Skeletal muscle satellite cell (primary cell): ENCODE measurements at regions not wholly inside any gene's neighbourhood (a gene's known extent, or its start where the extent isn't known, plus 50 kb on each side); places are given as distances from the start of the nearest gene placed in this dataset.
"Not testable (repeated sequence)": the region's sequence is repeated elsewhere in the genome, so short reads cannot be mapped to it uniquely, and the experiment has no call there.

Source experiments
- H3K27me3 ChIP-seq: 2 replicates; pipeline ENCODE4 v1.7.0; 2013; ENCODE audit warnings: low read length; ENCODE audit not compliant: control insufficient read depth, insufficient read depth
- H3K36me3 ChIP-seq: 2 replicates; pipeline ENCODE4 v1.7.0; 2013; ENCODE audit warnings: mild to moderate bottlenecking, control low read depth, low read length; ENCODE audit not compliant: insufficient read depth
- H3K4me1 ChIP-seq: 2 replicates; pipeline ENCODE4 v1.7.0; 2013; ENCODE audit warnings: low read length; ENCODE audit not compliant: control insufficient read depth, insufficient read depth
- H3K4me2 ChIP-seq: 2 replicates; pipeline ENCODE4 v1.7.0; 2013; ENCODE audit warnings: mild to moderate bottlenecking, low read length
- H3K4me3 ChIP-seq: 2 replicates; pipeline ENCODE4 v1.7.0; 2013; ENCODE audit warnings: low read length
- H3K9ac ChIP-seq: 2 replicates; pipeline ENCODE4 v1.7.0; 2013; ENCODE audit warnings: mild to moderate bottlenecking, low read depth, low read length, moderate library complexity
- H3K9me3 ChIP-seq: replicated peaks from 2 replicates; pipeline ENCODE4 v1.7.0; 2013; ENCODE audit warnings: mild to moderate bottlenecking, control low read depth, low read length

DNA sequence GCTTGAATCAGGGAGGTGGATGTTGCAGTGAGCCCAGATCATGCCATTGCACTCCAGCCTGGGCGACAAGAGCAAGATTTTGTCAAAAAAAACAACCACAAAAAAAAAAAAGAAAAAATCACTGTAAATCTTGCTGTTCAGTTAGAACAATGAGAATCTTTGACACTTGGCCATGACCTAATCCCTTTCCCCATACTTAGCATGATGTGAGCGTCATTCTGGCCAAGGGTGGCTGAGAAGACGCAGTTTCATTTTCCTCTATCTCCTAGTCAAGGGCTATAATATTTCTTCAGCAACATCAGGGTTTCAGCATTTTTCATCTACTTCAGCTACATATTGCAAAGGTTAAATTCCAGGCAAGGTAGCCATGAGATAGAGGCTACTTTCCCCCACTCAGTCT is 599.4 kb upstream of the MDGA2 start:
- no peak overlapping the region for H3K4me3 ChIP-seq
- no peak overlapping the region for H3K4me2 ChIP-seq
- no peaks in the 10 kb centered on the region for H3K27me3 ChIP-seq
- no peaks in the 10 kb centered on the region for H3K4me1 ChIP-seq
- no peak overlapping the region for H3K9ac ChIP-seq
- no peaks in the 10 kb centered on the region for H3K9me3 ChIP-seq
- H3K36me3 ChIP-seq: no peaks in the 10 kb centered on the region

DNA sequence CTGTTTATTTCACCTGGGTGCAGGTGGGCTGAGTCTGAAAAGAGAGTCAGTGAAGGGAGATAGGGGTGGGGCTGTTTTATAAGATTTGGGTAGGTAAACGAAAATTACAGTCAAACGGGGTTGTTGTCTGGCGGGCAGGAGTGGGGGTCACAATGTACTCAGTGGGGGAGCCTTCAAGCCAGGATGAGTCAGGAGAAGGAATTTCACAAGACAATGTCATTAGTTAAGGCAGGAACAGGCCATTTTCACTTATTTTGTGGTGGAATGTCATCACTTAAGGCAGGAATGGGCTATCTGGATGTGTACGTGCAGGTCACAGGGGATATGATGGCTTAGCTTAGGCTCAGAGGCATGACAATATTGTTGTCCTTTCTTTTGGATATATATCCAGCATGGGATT is 592.5 kb upstream of the MDGA2 start:
- H3K36me3 ChIP-seq, H3K4me2 ChIP-seq, H3K27me3 ChIP-seq, H3K9me3 ChIP-seq, H3K4me1 ChIP-seq, H3K4me3 ChIP-seq, H3K9ac ChIP-seq: not testable (repeated sequence)

DNA sequence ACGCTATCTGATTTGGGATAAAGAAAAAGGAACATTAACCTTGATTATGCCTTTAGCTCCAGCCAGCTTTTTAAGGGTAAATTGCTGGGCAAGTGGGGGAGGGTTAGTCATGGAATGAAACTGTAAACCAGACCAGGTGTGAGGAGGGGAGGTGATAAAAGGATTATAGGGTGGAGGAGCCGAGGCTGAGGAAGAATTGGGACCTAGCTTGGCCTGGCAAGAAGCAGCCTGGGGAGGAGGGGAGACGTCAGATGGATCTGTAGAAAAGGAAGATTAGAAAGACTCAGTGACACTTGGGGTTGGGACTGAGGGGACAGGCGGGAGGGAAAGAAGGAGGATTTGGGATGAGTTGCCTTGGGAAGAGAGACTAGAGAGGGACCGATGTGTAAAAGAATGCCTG is 590.8 kb upstream of the MDGA2 start:
- not testable (repeated sequence) for H3K36me3 ChIP-seq, H3K9ac ChIP-seq, H3K4me2 ChIP-seq, H3K4me3 ChIP-seq, H3K9me3 ChIP-seq, H3K27me3 ChIP-seq, H3K4me1 ChIP-seq

DNA sequence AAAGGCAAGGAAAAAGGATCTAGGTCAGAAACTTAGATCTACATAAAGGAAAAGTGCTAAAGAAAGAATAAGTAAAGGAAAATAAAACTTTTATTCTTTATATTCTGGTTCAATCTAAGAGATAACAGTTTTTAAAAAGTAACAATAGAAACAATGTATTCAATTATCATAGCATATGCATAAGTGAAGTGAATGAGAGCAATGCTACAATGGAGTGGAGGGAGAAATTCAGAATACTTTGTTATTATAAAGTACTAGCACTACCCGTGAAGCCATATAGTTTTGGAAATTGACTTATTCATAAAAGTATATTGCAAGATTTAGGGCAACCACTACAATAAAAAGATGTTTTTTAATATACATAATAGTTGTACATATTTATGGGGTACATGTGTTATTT is 586.0 kb upstream of the MDGA2 start:
- Histone ChIP-seq H3K4me3 (no peak overlapping the region), H3K9me3 (no peaks in the 10 kb centered on the region), H3K4me1 (no peaks in the 10 kb centered on the region), H3K9ac (no peak overlapping the region), H3K27me3 (no peaks in the 10 kb centered on the region), H3K36me3 (no peaks in the 10 kb centered on the region), H3K4me2 (no peak overlapping the region)

DNA sequence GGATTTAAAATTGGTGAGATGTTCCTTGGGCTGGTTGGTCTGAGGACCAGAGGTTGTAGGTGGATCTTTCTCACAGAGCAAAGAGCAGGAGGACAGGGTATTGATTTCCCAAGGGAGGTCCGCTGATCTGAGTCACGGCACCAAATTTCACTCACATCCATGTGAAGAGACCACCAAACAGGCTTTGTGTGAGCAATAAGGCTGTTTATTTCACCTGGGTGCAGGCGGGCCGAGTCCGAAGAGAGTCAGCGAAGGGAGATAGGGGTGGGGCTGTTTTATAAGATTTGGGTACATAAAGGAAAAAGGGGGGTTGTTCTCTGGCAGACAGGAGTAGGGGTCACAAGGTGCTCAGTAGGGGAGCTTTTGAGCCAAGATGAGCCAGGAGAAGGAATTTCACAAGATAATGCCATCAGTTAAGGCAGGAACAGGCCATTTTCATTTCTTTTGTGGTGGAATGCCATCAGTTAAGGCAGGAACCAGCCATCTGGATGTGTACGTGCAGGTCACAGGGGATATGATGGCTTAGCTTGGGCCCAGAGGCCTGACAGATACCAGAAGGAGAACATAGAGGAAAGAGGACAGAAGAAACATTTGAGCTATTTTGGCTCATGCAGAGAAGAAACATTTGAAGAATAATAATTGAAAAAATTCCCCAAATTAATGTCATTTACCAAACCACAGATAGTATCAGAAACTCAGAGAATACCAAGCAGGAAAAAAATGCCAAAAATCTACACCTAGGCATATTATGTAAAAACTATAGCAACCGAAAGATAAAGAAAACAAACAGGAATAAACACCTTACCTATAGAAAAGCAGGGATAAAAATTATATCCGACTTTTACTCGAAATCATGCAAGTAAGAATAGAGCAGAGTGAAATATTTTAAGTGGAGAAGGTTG is 585.2 kb upstream of the MDGA2 start:
- H3K9ac ChIP-seq, H3K4me1 ChIP-seq, H3K27me3 ChIP-seq, H3K4me2 ChIP-seq, H3K36me3 ChIP-seq, H3K4me3 ChIP-seq, H3K9me3 ChIP-seq: not testable (repeated sequence)

DNA sequence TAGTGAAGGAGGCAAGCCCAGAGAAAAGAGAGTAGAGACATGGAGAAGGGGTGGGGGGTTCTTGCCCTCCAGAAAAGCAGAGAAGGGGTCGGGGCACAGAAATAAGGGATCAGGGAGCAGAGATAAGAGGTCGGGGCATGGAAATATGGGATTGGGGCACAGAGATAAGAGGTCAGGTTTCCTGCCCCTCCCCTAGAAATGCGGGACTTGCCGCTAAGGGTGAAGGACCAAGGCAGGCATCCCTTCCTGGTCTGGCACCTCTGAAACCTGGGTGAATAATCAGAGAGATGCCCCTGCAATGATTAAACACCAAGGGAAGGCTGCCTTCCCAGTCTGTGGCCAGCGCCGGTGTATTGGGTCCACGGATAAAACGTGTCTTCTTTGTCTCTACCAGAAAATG is 584.5 kb upstream of the MDGA2 start:
- not testable (repeated sequence) for H3K9me3 ChIP-seq, H3K36me3 ChIP-seq, H3K4me3 ChIP-seq, H3K27me3 ChIP-seq, H3K4me2 ChIP-seq, H3K4me1 ChIP-seq, H3K9ac ChIP-seq

DNA sequence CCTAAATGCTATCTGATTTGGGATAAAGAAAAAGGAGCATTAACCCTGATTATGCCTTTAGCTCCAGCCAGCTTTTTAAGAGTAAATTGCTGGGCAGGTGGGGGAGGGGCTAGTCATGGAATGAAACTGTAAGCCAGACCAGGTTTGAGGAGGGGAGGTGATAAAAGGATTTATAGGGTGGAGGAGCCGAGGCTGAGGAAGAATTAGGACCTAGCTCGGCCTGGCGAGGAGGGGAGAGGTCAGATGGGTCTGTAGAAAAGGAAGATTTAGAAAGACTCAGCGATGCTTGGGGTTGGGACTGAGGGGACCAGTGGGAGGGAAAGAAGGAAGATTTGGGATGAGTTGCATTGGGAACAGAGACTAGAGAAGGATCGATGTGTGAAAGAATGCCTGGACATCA is 583.8 kb upstream of the MDGA2 start:
- not testable (repeated sequence) for H3K4me2 ChIP-seq, H3K4me1 ChIP-seq

DNA sequence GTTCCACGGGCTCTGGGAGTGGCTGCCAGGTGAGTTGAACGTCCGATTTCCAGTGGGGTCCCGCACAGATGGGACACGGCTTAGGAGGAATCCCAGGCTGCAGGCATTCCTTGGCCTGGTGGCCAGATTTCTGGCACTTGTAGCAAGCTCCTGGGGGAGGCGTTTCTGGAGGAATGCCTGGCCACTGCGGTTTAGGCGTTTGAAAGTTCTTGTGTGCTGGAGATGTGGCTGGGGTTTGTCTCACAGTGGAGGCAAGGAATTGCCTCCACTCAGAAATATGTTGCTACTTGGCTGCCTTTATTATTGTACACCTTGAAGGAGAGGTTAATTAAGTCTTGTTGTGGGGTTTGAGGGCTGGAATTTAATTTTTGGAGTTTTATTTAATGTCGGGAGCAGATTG is 583.3 kb upstream of the MDGA2 start:
- not testable (repeated sequence) for H3K4me3 ChIP-seq

More for the DNA sequence above, 583.8 kb upstream of the MDGA2 start:
- not testable (repeated sequence) for H3K36me3 ChIP-seq, H3K9ac ChIP-seq, H3K9me3 ChIP-seq, H3K27me3 ChIP-seq, H3K4me3 ChIP-seq

DNA sequence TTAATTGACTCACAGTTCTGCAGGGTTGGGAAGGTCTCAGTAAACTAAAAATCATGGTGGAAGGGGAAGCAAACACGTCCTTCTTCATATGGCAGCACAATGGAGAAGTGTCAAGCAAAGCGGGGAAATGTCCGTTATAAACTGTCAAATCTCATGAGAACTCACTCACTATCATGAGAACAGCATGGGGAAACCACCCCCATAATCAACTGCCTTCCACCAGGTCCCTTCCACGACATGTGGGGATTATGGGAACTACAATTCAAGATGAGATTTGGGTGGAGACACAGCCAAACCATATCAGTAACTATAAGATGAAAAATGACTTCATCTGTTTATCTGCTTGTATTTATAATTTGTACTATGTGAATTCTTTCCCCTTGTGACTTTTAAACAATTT is 577.6 kb upstream of the MDGA2 start:
- H3K4me3 ChIP-seq: no peak overlapping the region
- no peak overlapping the region for H3K4me2 ChIP-seq
- H3K36me3 ChIP-seq: no peaks in the 10 kb centered on the region
- H3K4me1 ChIP-seq: no peaks in the 10 kb centered on the region
- no peak overlapping the region for H3K9ac ChIP-seq
- H3K9me3 ChIP-seq: no peaks in the 10 kb centered on the region
- H3K27me3 ChIP-seq: no peaks in the 10 kb centered on the region

More for the DNA sequence above, 583.3 kb upstream of the MDGA2 start:
- H3K4me1 ChIP-seq, H3K9me3 ChIP-seq, H3K27me3 ChIP-seq, H3K9ac ChIP-seq, H3K4me2 ChIP-seq, H3K36me3 ChIP-seq: not testable (repeated sequence)

DNA sequence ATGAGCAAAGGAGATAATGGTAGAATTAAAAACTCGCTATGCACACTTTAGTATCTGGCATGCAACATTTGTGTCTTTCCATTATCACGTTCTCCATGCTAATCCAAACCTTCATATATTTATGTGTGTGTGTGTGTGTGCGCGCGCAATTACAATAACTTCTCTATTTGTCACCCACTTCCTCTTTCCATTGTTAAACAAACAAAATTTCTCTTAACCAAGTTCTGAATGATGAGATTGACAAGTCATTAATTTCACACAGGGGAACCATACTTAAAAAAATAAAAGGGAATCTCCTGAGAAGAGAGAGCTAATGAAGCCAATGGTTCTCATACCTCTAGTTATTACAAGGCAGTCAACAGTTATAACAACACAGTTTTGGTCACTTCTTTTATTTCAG is 575.9 kb upstream of the MDGA2 start:
- Histone ChIP-seq H3K36me3 (no peaks in the 10 kb centered on the region), H3K9ac (no peak overlapping the region), H3K9me3 (no peaks in the 10 kb centered on the region), H3K4me1 (no peaks in the 10 kb centered on the region), H3K27me3 (no peaks in the 10 kb centered on the region), H3K4me3 (no peak overlapping the region), H3K4me2 (no peak overlapping the region)

DNA sequence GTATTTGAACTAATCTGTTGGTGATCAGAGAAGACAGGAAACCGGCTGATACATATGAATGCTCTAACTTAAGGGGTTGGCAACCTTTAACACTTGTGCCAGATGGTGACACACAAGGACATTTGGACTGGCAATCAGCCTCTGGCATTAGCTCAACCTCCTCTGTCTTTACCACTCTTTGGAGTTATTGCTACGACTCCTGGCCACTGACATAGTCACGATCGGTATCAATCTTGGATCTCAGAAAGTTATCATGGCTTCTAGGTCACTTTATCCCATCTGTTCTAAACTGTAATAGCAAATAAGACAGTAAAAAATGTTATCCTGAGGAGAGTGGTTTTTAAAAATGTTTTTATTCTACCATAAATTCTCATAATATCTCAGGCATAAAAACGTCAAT is 575.2 kb upstream of the MDGA2 start:
- Histone ChIP-seq H3K9me3 (no peaks in the 10 kb centered on the region), H3K36me3 (no peaks in the 10 kb centered on the region), H3K4me2 (no peak overlapping the region), H3K9ac (no peak overlapping the region), H3K27me3 (no peaks in the 10 kb centered on the region), H3K4me1 (no peaks in the 10 kb centered on the region), H3K4me3 (no peak overlapping the region)

DNA sequence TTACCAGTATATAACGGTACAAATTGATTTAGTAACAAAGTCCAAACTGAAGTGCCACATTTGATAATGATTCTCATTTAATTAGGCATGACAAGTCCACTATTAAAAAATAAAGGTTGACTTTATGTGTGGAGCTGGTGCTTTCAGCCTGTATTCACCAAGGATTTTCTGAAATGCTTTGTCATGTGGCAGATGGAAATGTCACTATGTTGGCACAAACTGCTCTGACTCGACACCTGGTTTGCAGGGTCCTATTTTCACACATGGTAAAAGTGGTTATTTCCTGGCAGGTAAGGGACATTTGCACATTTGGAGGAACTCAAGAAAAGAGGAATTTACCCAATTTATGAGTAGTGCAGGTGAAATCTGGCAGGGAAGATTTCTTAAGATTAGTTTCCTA is 572.6 kb upstream of the MDGA2 start:
- Histone ChIP-seq H3K4me2 (no peak overlapping the region), H3K9ac (no peak overlapping the region), H3K9me3 (no peaks in the 10 kb centered on the region), H3K36me3 (no peaks in the 10 kb centered on the region), H3K4me1 (no peaks in the 10 kb centered on the region), H3K27me3 (no peaks in the 10 kb centered on the region), H3K4me3 (no peak overlapping the region)
